AG04450 (cell line): ENCODE measurements at regions not wholly inside any gene's neighbourhood (a gene's known extent, or its start where the extent isn't known, plus 50 kb on each side); places are given as distances from the start of the nearest gene placed in this dataset.

Experiments used
- CTCF ChIA-PET: fragments of 300-600, 350-600 bp; formaldehyde crosslinking; extraction: SDS; loops from one replicate; lab custom pipeline; 2022; ENCODE audit warnings: antibody characterized with exemption, inconsistent platforms; lab: Charles Lee
- POLR2A ChIA-PET: fragments of 350-600 bp; formaldehyde crosslinking; extraction: SDS; loops from one replicate; lab custom pipeline; 2021; ENCODE audit warnings: antibody characterized with exemption, inconsistent platforms; lab: Yijun Ruan, JAX
- DNase-seq: peaks from one replicate; pipeline ENCODE4 v3.0.0-alpha.2; 2011; ENCODE audit warnings: low read depth, low spot score
- H3K27ac ChIP-seq: one replicate; pipeline ENCODE4 v1.5.1; 2012; ENCODE audit warnings: low read depth, low read length, control low read depth
- H3K27me3 ChIP-seq: one replicate; pipeline ENCODE4 v1.6.0; 2012; ENCODE audit warnings: low read length; ENCODE audit not compliant: control insufficient read depth, insufficient read depth
- H3K4me3 ChIP-seq: 2 replicates; pipeline ENCODE4 v1.5.1; 2011; ENCODE audit warnings: mild to moderate bottlenecking, low read depth, low read length, control low read depth
- H3K9me3 ChIP-seq: 2 replicates; pipeline ENCODE4 v1.5.1; 2012; ENCODE audit warnings: low read length; ENCODE audit not compliant: control insufficient read depth, insufficient read depth
- CTCF ChIP-seq: IDR thresholded peaks from 2 replicates; pipeline ENCODE4 v1.5.1; 2011; ENCODE audit warnings: low read depth, low read length, control low read depth, inconsistent platforms

GRCh38 chr2:66269166-66269565 lies 165.8 kb upstream of the MEIS1 start:
- no peak overlapping the region for H3K4me3 ChIP-seq
- ChIA-PET POLR2A (no interaction called here), CTCF (no interaction called here)
- H3K9me3 ChIP-seq = no peaks in the 10 kb centered on the region
- H3K27ac ChIP-seq = no peak overlapping the region
- no peaks in the 10 kb centered on the region for H3K27me3 ChIP-seq
- DNase-seq = no peak
- TF ChIP-seq CTCF = no peak

GRCh38 chr2:66268756-66269155 lies 166.2 kb upstream of the MEIS1 start:
- DNase-seq = no peak
- H3K9me3 ChIP-seq = no peaks in the 10 kb centered on the region
- POLR2A ChIA-PET = no interaction called here
- no peak overlapping the region for H3K4me3 ChIP-seq
- H3K27me3 ChIP-seq = no peaks in the 10 kb centered on the region
- CTCF ChIA-PET = no interaction called here
- no peak overlapping the region for H3K27ac ChIP-seq
- no peak for TF ChIP-seq CTCF

GRCh38 chr2:66264354-66264753 lies 170.6 kb upstream of the MEIS1 start:
- ChIA-PET CTCF (no interaction called here), POLR2A (no interaction called here)
- no peaks in the 10 kb centered on the region for H3K27me3 ChIP-seq
- H3K27ac ChIP-seq = no peak overlapping the region
- no peak for TF ChIP-seq CTCF
- H3K4me3 ChIP-seq = no peak overlapping the region
- DNase-seq = no peak
- H3K9me3 ChIP-seq = no peaks in the 10 kb centered on the region

GRCh38 chr2:66255867-66256266 lies 179.1 kb upstream of the MEIS1 start:
- POLR2A ChIA-PET = no interaction called here
- Histone ChIP-seq H3K27ac (no peak overlapping the region), H3K27me3 (no peaks in the 10 kb centered on the region), H3K4me3 (no peak overlapping the region), H3K9me3 (no peaks in the 10 kb centered on the region)
- no peak for TF ChIP-seq CTCF
- DNase-seq = no peak
- CTCF ChIA-PET = no interaction called here

- POLR2A ChIA-PET = no interaction called here
- Histone ChIP-seq H3K4me3 (no peak overlapping the region), H3K27me3 (no peaks in the 10 kb centered on the region), H3K27ac (no peak overlapping the region), H3K9me3 (no peaks in the 10 kb centered on the region)
- no peak for TF ChIP-seq CTCF
- no peak for DNase-seq
- CTCF ChIA-PET = no interaction called here
These were observed 179.8 kb upstream of the MEIS1 start for GRCh38 chr2:66255136-66255535.
